HEK293T (cell line): ENCODE measurements at regions not wholly inside any gene's neighbourhood (a gene's known extent, or its start where the extent isn't known, plus 50 kb on each side); places are given as distances from the start of the nearest gene placed in this dataset.

ENCODE experiments used
- CTBP1 ChIP-seq: fragments of 450-650 bp; IDR thresholded peaks from 2 replicates; pipeline ENCODE4 v1.6.1; 2016; ENCODE audit warnings: borderline replicate concordance
- ELF4 ChIP-seq: fragments of 450-650 bp; IDR thresholded peaks from 2 replicates; pipeline ENCODE4 v1.6.1; 2017; ENCODE audit warnings: antibody characterized with exemption
- FOXA1 ChIP-seq: fragments of 450-650 bp; IDR thresholded peaks from 2 replicates; pipeline ENCODE4 v1.6.1; 2016; ENCODE audit warnings: mild to moderate bottlenecking
- FOXK2 ChIP-seq: fragments of 450-650 bp; IDR thresholded peaks from 2 replicates; pipeline ENCODE4 v1.6.1; 2016; ENCODE audit warnings: mild to moderate bottlenecking
- LEF1 ChIP-seq: fragments of 450-650 bp; IDR thresholded peaks from 2 replicates; pipeline ENCODE4 v1.6.1; 2017; ENCODE audit warnings: mild to moderate bottlenecking, borderline replicate concordance
- NFRKB ChIP-seq: fragments of 450-650 bp; IDR thresholded peaks from 2 replicates; pipeline ENCODE4 v1.6.1; 2016; ENCODE audit warnings: mild to moderate bottlenecking, moderate library complexity
- SP1 ChIP-seq: fragments of 450-650 bp; IDR thresholded peaks from 2 replicates; pipeline ENCODE4 v1.6.1; 2017
- SUZ12 ChIP-seq: fragments of 450-650 bp; IDR thresholded peaks from 2 replicates; pipeline ENCODE4 v1.6.1; 2016; ENCODE audit warnings: mild to moderate bottlenecking
- TARDBP ChIP-seq: fragments of 450-650 bp; IDR thresholded peaks from 2 replicates; pipeline ENCODE4 v1.6.1; 2016
- ZNF384 ChIP-seq: fragments of 450-650 bp; IDR thresholded peaks from 2 replicates; pipeline ENCODE4 v1.6.1; 2016
- TF ChIP-seq, protein P1 (sequence below): fragments of 450-650 bp; IDR thresholded peaks from 2 replicates; pipeline ENCODE4 v1.6.1; 2016

DNA sequence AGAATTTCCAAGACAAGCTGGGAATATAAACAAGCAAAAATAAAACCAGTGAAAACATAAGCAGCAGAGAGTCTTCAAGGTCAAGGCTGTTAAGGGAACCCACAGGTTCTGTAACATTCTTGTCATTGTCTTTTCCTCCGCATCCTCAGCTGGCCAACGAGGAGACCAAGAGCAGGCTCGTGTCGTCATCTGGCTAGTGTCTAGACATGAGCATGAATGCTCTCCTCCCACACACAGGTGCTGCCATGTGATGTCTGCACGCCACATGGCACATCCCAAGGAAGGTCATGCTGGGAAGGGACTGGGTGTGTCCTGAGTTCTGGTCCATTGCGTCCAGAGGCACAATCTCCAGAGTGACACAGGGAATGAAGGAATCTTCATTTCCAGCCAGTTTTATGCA lies 156.2 kb downstream of the POLR2M start:
- TF ChIP-seq ZNF384: no peak
- TF ChIP-seq SUZ12: no peak
- no peak for TF ChIP-seq FOXK2
- TF ChIP-seq, protein P1, sequence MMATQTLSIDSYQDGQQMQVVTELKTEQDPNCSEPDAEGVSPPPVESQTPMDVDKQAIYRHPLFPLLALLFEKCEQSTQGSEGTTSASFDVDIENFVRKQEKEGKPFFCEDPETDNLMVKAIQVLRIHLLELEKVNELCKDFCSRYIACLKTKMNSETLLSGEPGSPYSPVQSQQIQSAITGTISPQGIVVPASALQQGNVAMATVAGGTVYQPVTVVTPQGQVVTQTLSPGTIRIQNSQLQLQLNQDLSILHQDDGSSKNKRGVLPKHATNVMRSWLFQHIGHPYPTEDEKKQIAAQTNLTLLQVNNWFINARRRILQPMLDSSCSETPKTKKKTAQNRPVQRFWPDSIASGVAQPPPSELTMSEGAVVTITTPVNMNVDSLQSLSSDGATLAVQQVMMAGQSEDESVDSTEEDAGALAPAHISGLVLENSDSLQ: no peak
- no peak for TF ChIP-seq SP1
- TF ChIP-seq ELF4: no peak
- no peak for TF ChIP-seq CTBP1
- TF ChIP-seq FOXA1: no peak
- no peak for TF ChIP-seq NFRKB
- TF ChIP-seq TARDBP: no peak
- no peak for TF ChIP-seq LEF1
